H1 (cell line): ENCODE measurements at regions not wholly inside any gene's neighbourhood (a gene's known extent, or its start where the extent isn't known, plus 50 kb on each side); places are given as distances from the start of the nearest gene placed in this dataset.

Experiments used
- CTCF ChIA-PET: fragments of 300-600 bp; sonication (Branson Sonifier 250); formaldehyde crosslinking; loops from one replicate; lab custom pipeline; 2021; ENCODE audit not compliant: partially characterized antibody; lab: Charles Lee
- POLR2A ChIA-PET: fragments of 300-600 bp; sonication (Branson Sonifier 250); formaldehyde crosslinking; loops from one replicate; lab custom pipeline; 2021; ENCODE audit warnings: inconsistent platforms; ENCODE audit not compliant: partially characterized antibody; lab: Charles Lee
- DNase-seq, 2 experiments: peaks; one replicate each; pipeline versions ENCODE4 v3.0.0 to v3.0.0-alpha.2; 2010 to 2022; ENCODE audit warnings: low spot score in 2 of 2, low read depth in 1 of 2, mixed read lengths in 1 of 2
- FAIRE-seq: peaks from 2 replicates; lab custom pipeline; 2011; peaks lifted over from hg19 to GRCh38; lab: Jason Lieb, UNC
- H2AFZ ChIP-seq: 2 replicates; pipeline ENCODE4 v1.8.1; 2012; ENCODE audit warnings: low read length, inconsistent platforms
- H2AK5ac ChIP-seq: 2 replicates; pipeline ENCODE4 v1.6.1; 2013; ENCODE audit warnings: low read depth, low read length
- H2BK120ac ChIP-seq: replicated peaks from 2 replicates; pipeline ENCODE3; 2013; ENCODE audit warnings: low read depth, low read length, inconsistent platforms
- H2BK12ac ChIP-seq: 2 replicates; pipeline ENCODE4 v1.6.1; 2013; ENCODE audit warnings: low read depth, low read length
- H2BK15ac ChIP-seq: 2 replicates; pipeline ENCODE4 v1.6.1; 2013; ENCODE audit warnings: low read length
- H2BK20ac ChIP-seq: 2 replicates; pipeline ENCODE4 v1.6.1; 2013; ENCODE audit warnings: low read length
- H2BK5ac ChIP-seq: 2 replicates; pipeline ENCODE4 v1.6.1; 2013; ENCODE audit warnings: low read depth, low read length
- H3K14ac ChIP-seq: 2 replicates; pipeline ENCODE4 v1.6.1; 2013; ENCODE audit warnings: inconsistent platforms; ENCODE audit not compliant: insufficient read length
- H3K18ac ChIP-seq: 2 replicates; pipeline ENCODE4 v1.6.1; 2013; ENCODE audit warnings: low read length; ENCODE audit errors: extremely low read depth
- H3K23ac ChIP-seq: 2 replicates; pipeline ENCODE4 v1.6.1; 2013; ENCODE audit warnings: inconsistent platforms; ENCODE audit not compliant: insufficient read length
- H3K23me2 ChIP-seq: 2 replicates; pipeline ENCODE4 v1.6.1; 2013; ENCODE audit warnings: low read depth, low read length
- H3K27ac ChIP-seq: 2 replicates; pipeline ENCODE4 v1.6.1; 2011; ENCODE audit warnings: low read depth, low read length, inconsistent platforms
- H3K27me3 ChIP-seq, 4 experiments: replicated peaks in 1 of 4; 1 replicate in 1 of 4; 2 replicates in 3 of 4; pipeline versions ENCODE4 v1.6.1 to v1.8.1; 2011 to 2013; ENCODE audit warnings: low read length in 3 of 4, mild to moderate bottlenecking in 3 of 4, inconsistent platforms in 2 of 4, mixed read lengths in 2 of 4, moderate library complexity in 1 of 4; ENCODE audit not compliant: control insufficient read depth in 3 of 4, insufficient read depth in 3 of 4; ENCODE audit errors: extremely low read depth in 1 of 4
- H3K36me3 ChIP-seq, 4 experiments: 2 replicates each; pipeline versions ENCODE4 v1.6.1 to v1.8.1; 2011 to 2013; ENCODE audit warnings: mild to moderate bottlenecking in 4 of 4, low read length in 3 of 4, moderate library complexity in 2 of 4, control low read depth in 1 of 4, inconsistent platforms in 1 of 4; ENCODE audit not compliant: insufficient read depth in 4 of 4, control insufficient read depth in 2 of 4
- H3K4ac ChIP-seq: replicated peaks from 2 replicates; pipeline ENCODE3; 2013; ENCODE audit warnings: low read length, low read depth, mixed read lengths, inconsistent platforms; ENCODE audit not compliant: insufficient read length
- H3K4me1 ChIP-seq, 4 experiments: replicated peaks in 1 of 4; 1 replicate in 1 of 4; 2 replicates in 3 of 4; pipeline versions ENCODE4 v1.6.1 to v1.8.1; 2011 to 2013; ENCODE audit warnings: low read length in 3 of 4, inconsistent platforms in 2 of 4, mixed read lengths in 1 of 4; ENCODE audit not compliant: insufficient read depth in 4 of 4, control insufficient read depth in 3 of 4
- H3K4me2 ChIP-seq, 2 experiments: 2 replicates each; pipeline versions ENCODE4 v1.6.1 to v1.8.1; 2011 to 2013; ENCODE audit warnings: low read depth in 2 of 2, low read length in 2 of 2, control low read depth in 1 of 2, inconsistent platforms in 1 of 2, mild to moderate bottlenecking in 1 of 2; ENCODE audit not compliant: insufficient read depth in 1 of 2
- H3K4me3 ChIP-seq, 4 experiments: fragments of 200-600, 300-600 bp in 1 of 4; sonication (generic), shearing (Covaris generic), sonication (Bioruptor Twin) in 1 of 4; 2 replicates each; pipeline versions ENCODE4 v1.5.1 to v1.8.1; 2011 to 2016; ENCODE audit warnings: low read length in 4 of 4, low read depth in 3 of 4, control low read depth in 2 of 4, inconsistent platforms in 2 of 4, mild to moderate bottlenecking in 2 of 4, mixed read lengths in 1 of 4, moderate library complexity in 1 of 4; ENCODE audit not compliant: insufficient read depth in 2 of 4; ENCODE audit errors: extremely low read depth in 1 of 4
- H3K56ac ChIP-seq: replicated peaks from 2 replicates; pipeline ENCODE3; 2013; ENCODE audit warnings: low read depth, mild to moderate bottlenecking, mixed read lengths, low read length, inconsistent platforms; ENCODE audit not compliant: insufficient read length
- H3K79me1 ChIP-seq: 2 replicates; pipeline ENCODE4 v1.6.1; 2013; ENCODE audit warnings: low read depth, low read length, control low read depth
- H3K79me2 ChIP-seq, 2 experiments: 2 replicates each; pipeline versions ENCODE4 v1.6.1 to v1.8.1; 2012 to 2013; ENCODE audit warnings: low read length in 2 of 2, mild to moderate bottlenecking in 2 of 2, inconsistent platforms in 1 of 2; ENCODE audit not compliant: insufficient read depth in 2 of 2, control insufficient read depth in 1 of 2
- H3K9ac ChIP-seq, 4 experiments: replicated peaks in 1 of 4; 1 replicate in 1 of 4; 2 replicates in 3 of 4; pipeline versions ENCODE4 v1.6.1 to v1.8.1; 2011 to 2013; ENCODE audit warnings: low read depth in 3 of 4, low read length in 3 of 4, control low read depth in 2 of 4, mild to moderate bottlenecking in 2 of 4, moderate library complexity in 2 of 4, inconsistent platforms in 1 of 4; ENCODE audit errors: extremely low read depth in 1 of 4
- H3K9me3 ChIP-seq, 2 experiments: 2 replicates each; pipeline versions ENCODE4 v1.6.1 to v1.8.1; 2012 to 2013; ENCODE audit warnings: mild to moderate bottlenecking in 2 of 2, moderate library complexity in 2 of 2, control low read depth in 1 of 2, inconsistent platforms in 1 of 2, low read depth in 1 of 2, low read length in 1 of 2, mixed read lengths in 1 of 2; ENCODE audit not compliant: insufficient read depth in 2 of 2
- H4K20me1 ChIP-seq, 2 experiments: replicated peaks in 1 of 2; 2 replicates each; pipeline versions ENCODE3 to v1.8.1; 2011 to 2013; ENCODE audit warnings: inconsistent platforms in 2 of 2, low read length in 2 of 2, mild to moderate bottlenecking in 1 of 2; ENCODE audit not compliant: insufficient read depth in 2 of 2, control insufficient read depth in 1 of 2
- H4K5ac ChIP-seq: 2 replicates; pipeline ENCODE4 v1.6.1; 2013; ENCODE audit warnings: low read length, low read depth, mixed read lengths, inconsistent platforms; ENCODE audit not compliant: insufficient read length
- H4K8ac ChIP-seq: 2 replicates; pipeline ENCODE4 v1.8.0; 2013; ENCODE audit warnings: mild to moderate bottlenecking, moderate library complexity, low read length, inconsistent platforms; ENCODE audit not compliant: insufficient read depth; ENCODE audit errors: extremely low read depth
- H4K91ac ChIP-seq: replicated peaks from 2 replicates; pipeline ENCODE3; 2013; ENCODE audit warnings: low read length, mixed read lengths, inconsistent platforms; ENCODE audit not compliant: insufficient read length
- FOSL1 ChIP-seq: IDR thresholded peaks from 2 replicates; pipeline ENCODE4 v1.6.1; 2011; ENCODE audit warnings: mild to moderate bottlenecking, low read depth, low read length, moderate library complexity; ENCODE audit not compliant: insufficient read depth
- HDAC2 ChIP-seq, 2 experiments: fragments of 300-600 bp in 1 of 2; sonication (generic) in 1 of 2; IDR thresholded peaks; 2 replicates each; pipeline ENCODE4 v1.6.1; 2011 to 2012; ENCODE audit warnings: low read depth in 2 of 2, low read length in 2 of 2, mild to moderate bottlenecking in 2 of 2, moderate library complexity in 2 of 2, borderline replicate concordance in 1 of 2, inconsistent platforms in 1 of 2
- WGBS, 2 experiments: shearing (Covaris generic) in 1 of 2; methylation state at CpG; one replicate each; pipeline versions ENCODE4 v1.1.6 to v1.1.7; 2013 to 2015; ENCODE audit warnings: low lambda C conversion rate in 2 of 2, mixed read lengths in 2 of 2, inconsistent platforms in 1 of 2, low coverage in 1 of 2, missing lambda C conversion rate in 1 of 2; ENCODE audit not compliant: insufficient replicate concordance in 2 of 2, insufficient coverage in 1 of 2, insufficient read length in 1 of 2; ENCODE audit errors: extremely low coverage in 1 of 2, missing lambda C conversion rate in 1 of 2; 5-methylcytosine and 5-hydroxymethylcytosine counted together

DNA sequence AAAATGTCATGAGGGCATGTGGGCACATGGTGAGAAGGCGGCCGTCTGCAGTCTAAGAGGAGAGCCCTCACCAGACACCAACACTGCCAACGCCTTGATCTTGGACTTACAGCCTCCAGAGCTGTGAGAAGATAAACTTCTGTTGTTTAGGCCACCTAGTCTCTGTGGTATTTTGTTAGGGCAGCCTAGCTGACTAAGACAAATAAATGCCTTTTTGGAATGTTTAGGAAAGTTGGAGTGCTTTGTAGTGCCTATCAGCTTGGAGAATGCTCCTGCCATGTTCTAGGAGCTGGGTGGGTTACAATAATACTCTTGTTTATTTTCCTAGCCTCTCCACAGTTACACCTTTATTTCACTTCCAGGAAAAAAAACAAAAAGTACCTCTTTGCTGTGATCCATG, 92.0 kb downstream of the SPP2 start:
- 77% methylated on average over 3 of the region's 3 CpGs; no CpG with 5 or more reads in 1 of the 2 experiments for WGBS, 2 experiments
- Histone ChIP-seq H3K4ac (no peak overlapping the region), H2BK5ac (no peak overlapping the region), H3K4me3 (no peak overlapping the region), H3K36me3 (no peaks in the 10 kb centered on the region), H3K23ac (no peak overlapping the region), H3K23me2 (no peaks in the 10 kb centered on the region), H4K91ac (no peak overlapping the region), H4K8ac (no peak overlapping the region), H3K14ac (no peak overlapping the region), H4K20me1 (no peaks in the 10 kb centered on the region), H2BK12ac (no peak overlapping the region), H3K27me3 (no peaks in the 10 kb centered on the region), H4K5ac (no peak overlapping the region), H3K4me1 (no peaks in the 10 kb centered on the region), H3K4me2 (no peak overlapping the region), H3K9ac (no peak overlapping the region), H3K56ac (no peak overlapping the region), H3K18ac (no peak overlapping the region), H2AFZ (no peak overlapping the region), H3K27ac (no peak overlapping the region), H2BK20ac (no peak overlapping the region), H2AK5ac (no peak overlapping the region), H3K9me3 (no peaks in the 10 kb centered on the region), H3K79me2 (no peaks in the 10 kb centered on the region), H2BK120ac (no peak overlapping the region), H2BK15ac (no peak overlapping the region), H3K79me1 (no peaks in the 10 kb centered on the region)
- DNase-seq (no peak), FAIRE-seq (no peak)
- ChIA-PET POLR2A (no interaction called here), CTCF (interaction anchor here (1.0 kb wide), 1 partner anchor 109 kb away, joined by 3 read pairs; no protein-coding TSS in a partner anchor)
- TF ChIP-seq HDAC2 (IDR thresholded peaks at IDR 0.05; ENCODE audit: borderline replicate concordance in 1 of 2, low read depth in 2 of 2, low read length in 2 of 2) = no peak
- TF ChIP-seq FOSL1 = no peak
